Activated B cell treated with CpG ODN at 0.5 μM for 24 hours (primary cell): ENCODE measurements at regions not wholly inside any gene's neighbourhood (a gene's known extent, or its start where the extent isn't known, plus 50 kb on each side); places are given as distances from the start of the nearest gene placed in this dataset.

ENCODE experiments used
- ATAC-seq: fragments of 200-7000 bp; cut with Tn5 transposase; one replicate; pipeline ENCODE4 v1.10.0; 2021; ENCODE audit warnings: low read depth, mild to moderate bottlenecking, moderate library complexity
- CTCF ChIA-PET: fragments of 350-600 bp; sonication (Branson Sonifier 250); formaldehyde crosslinking; loops from one replicate; lab custom pipeline; 2021; ENCODE audit warnings: antibody characterized with exemption; lab: Charles Lee
- POLR2A ChIA-PET: fragments of 350-600 bp; sonication (Branson Sonifier 250); formaldehyde crosslinking; loops from one replicate; lab custom pipeline; 2021; ENCODE audit warnings: antibody characterized with exemption; lab: Charles Lee
- DNase-seq: peaks from one replicate; pipeline ENCODE4 v3.0.0; 2022
- H3K27ac Mint-ChIP-seq: one replicate; pipeline ENCODE4 v1.8.0; 2020; ENCODE audit warnings: mixed read lengths
- H3K27me3 Mint-ChIP-seq: one replicate; pipeline ENCODE4 v1.8.0; 2021; ENCODE audit warnings: mixed read lengths
- H3K36me3 Mint-ChIP-seq: one replicate; pipeline ENCODE4 v1.8.0; 2021; ENCODE audit warnings: low read depth, mixed read lengths
- H3K4me1 Mint-ChIP-seq: one replicate; pipeline ENCODE4 v1.8.0; 2021; ENCODE audit warnings: mixed read lengths
- H3K4me3 Mint-ChIP-seq: one replicate; pipeline ENCODE4 v1.8.0; 2020; ENCODE audit warnings: mild to moderate bottlenecking, mixed read lengths
- H3K9me3 Mint-ChIP-seq: one replicate; pipeline ENCODE4 v1.8.0; 2020; ENCODE audit warnings: mixed read lengths
- intact Hi-C: fragments of 100-400 bp; cut with micrococcal nuclease; formaldehyde crosslinking; loops from one replicate; pipeline ENCODE4 v1.15.1; 2024
- TF ChIP-seq, protein P1 (sequence below): fragments of 200-600 bp; IDR thresholded peaks from one replicate; pipeline ENCODE4 v1.8.0; 2022; ENCODE audit warnings: antibody characterized with exemption, mild to moderate bottlenecking

- no peak overlapping the region for H3K27ac Mint-ChIP-seq
- TF ChIP-seq, protein P1, sequence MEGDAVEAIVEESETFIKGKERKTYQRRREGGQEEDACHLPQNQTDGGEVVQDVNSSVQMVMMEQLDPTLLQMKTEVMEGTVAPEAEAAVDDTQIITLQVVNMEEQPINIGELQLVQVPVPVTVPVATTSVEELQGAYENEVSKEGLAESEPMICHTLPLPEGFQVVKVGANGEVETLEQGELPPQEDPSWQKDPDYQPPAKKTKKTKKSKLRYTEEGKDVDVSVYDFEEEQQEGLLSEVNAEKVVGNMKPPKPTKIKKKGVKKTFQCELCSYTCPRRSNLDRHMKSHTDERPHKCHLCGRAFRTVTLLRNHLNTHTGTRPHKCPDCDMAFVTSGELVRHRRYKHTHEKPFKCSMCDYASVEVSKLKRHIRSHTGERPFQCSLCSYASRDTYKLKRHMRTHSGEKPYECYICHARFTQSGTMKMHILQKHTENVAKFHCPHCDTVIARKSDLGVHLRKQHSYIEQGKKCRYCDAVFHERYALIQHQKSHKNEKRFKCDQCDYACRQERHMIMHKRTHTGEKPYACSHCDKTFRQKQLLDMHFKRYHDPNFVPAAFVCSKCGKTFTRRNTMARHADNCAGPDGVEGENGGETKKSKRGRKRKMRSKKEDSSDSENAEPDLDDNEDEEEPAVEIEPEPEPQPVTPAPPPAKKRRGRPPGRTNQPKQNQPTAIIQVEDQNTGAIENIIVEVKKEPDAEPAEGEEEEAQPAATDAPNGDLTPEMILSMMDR: no peak
- peaks cover 2% of the 10 kb centered on the region for H3K9me3 Mint-ChIP-seq
- H3K4me3 Mint-ChIP-seq: no peak overlapping the region
- ChIA-PET POLR2A (no interaction called here), CTCF (no interaction called here)
- H3K36me3 Mint-ChIP-seq: no peaks in the 10 kb centered on the region
- ATAC-seq (no peak), DNase-seq (no peak)
- intact Hi-C loops: no loop called here
- H3K27me3 Mint-ChIP-seq: no peaks in the 10 kb centered on the region
- H3K4me1 Mint-ChIP-seq: no peaks in the 10 kb centered on the region
These were observed 443.8 kb upstream of the MANEA start for GRCh38 chr6:95133578-95133977.

DNA sequence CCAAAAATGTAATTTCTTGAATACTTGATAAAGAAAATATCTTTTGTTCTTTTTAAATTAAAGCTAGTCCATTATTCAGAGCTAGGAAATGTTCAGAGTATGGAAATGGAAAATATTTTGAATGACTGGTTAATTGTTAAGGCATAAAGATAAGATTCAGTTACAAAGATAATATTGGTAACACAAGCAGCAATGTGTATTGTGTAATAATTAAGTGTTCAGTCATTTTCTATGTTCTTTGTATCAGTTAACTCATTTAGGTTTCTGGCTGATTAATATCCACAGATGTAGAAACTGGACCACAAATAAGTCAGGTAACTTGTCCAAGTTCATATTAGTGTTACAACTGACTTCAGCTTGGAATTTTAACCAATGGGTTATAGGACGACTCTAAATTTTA, 442.2 kb upstream of the MANEA start:
- ChIA-PET CTCF (no interaction called here), POLR2A (no interaction called here)
- Mint-ChIP-seq H3K4me1 (no peaks in the 10 kb centered on the region), H3K36me3 (no peaks in the 10 kb centered on the region), H3K9me3 (peaks cover 2% of the 10 kb centered on the region), H3K27me3 (no peaks in the 10 kb centered on the region), H3K4me3 (no peak overlapping the region), H3K27ac (no peak overlapping the region)
- DNase-seq: no peak
- intact Hi-C loops: no loop called here
- ATAC-seq: no peak
- TF ChIP-seq, protein P1: no peak

DNA sequence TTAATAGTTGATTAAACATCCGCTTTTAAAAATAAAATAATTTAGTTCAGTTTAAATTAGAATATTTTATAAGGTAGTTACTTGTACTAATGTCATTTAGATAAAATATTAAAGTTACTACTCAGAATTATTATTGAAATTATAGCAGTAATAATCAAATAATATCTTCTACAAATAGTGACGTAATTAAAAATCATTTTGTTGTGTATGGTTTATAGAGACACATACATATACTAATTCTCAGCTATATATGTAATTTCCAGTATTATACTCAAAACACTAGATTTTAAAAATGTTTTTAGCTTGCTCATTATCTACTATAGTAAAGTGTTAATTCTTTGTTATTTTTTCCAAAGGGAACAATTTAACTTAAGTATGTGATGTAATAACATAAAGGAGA, 435.2 kb upstream of the MANEA start:
- H3K4me1 Mint-ChIP-seq: no peaks in the 10 kb centered on the region
- TF ChIP-seq, protein P1: no peak

DNA sequence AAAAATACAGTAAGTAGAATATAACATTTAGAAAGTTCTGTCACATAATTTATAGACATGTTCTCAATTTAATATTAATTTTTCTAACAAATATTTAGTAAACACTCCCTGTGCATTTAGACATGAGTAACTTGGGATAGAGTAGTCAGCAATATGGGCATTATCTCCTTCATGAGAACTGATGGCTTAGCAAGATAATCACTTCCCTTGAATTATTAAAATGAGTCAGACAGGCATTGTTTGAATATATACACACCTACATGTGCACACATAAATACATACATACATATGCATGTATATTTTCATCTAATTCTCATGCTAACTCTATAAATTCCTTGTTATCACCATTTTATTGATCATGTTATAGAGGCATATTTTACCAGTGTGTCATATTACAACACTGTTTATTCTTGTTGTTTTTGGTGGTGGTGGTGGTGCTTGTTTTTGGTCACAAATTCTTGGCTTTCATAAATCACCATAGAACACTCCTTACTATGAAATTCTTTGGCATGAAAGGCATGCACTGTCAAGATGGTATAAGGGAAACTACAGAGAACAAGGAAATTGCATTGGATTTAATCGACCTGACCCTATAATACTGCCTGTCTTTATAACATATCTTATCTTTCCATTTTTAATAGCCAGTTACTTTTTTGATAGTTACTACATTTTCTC, 434.5 kb upstream of the MANEA start:
- ChIA-PET POLR2A (no interaction called here), CTCF (no interaction called here)
- H3K36me3 Mint-ChIP-seq: no peaks in the 10 kb centered on the region
- no peaks in the 10 kb centered on the region for H3K27me3 Mint-ChIP-seq
- H3K27ac Mint-ChIP-seq: no peak overlapping the region
- ATAC-seq: no peak
- TF ChIP-seq, protein P1: no peak
- intact Hi-C loops: no loop called here
- H3K4me1 Mint-ChIP-seq: no peaks in the 10 kb centered on the region
- no peaks in the 10 kb centered on the region for H3K9me3 Mint-ChIP-seq
- no peak overlapping the region for H3K4me3 Mint-ChIP-seq
- DNase-seq: no peak

More for the DNA sequence above, 435.2 kb upstream of the MANEA start:
- ATAC-seq: no peak
- Mint-ChIP-seq H3K9me3 (no peaks in the 10 kb centered on the region), H3K27ac (no peak overlapping the region), H3K36me3 (no peaks in the 10 kb centered on the region), H3K27me3 (no peaks in the 10 kb centered on the region), H3K4me3 (no peak overlapping the region)
- CTCF ChIA-PET: no interaction called here
- POLR2A ChIA-PET: no interaction called here
- DNase-seq: no peak
- intact Hi-C loops: no loop called here

DNA sequence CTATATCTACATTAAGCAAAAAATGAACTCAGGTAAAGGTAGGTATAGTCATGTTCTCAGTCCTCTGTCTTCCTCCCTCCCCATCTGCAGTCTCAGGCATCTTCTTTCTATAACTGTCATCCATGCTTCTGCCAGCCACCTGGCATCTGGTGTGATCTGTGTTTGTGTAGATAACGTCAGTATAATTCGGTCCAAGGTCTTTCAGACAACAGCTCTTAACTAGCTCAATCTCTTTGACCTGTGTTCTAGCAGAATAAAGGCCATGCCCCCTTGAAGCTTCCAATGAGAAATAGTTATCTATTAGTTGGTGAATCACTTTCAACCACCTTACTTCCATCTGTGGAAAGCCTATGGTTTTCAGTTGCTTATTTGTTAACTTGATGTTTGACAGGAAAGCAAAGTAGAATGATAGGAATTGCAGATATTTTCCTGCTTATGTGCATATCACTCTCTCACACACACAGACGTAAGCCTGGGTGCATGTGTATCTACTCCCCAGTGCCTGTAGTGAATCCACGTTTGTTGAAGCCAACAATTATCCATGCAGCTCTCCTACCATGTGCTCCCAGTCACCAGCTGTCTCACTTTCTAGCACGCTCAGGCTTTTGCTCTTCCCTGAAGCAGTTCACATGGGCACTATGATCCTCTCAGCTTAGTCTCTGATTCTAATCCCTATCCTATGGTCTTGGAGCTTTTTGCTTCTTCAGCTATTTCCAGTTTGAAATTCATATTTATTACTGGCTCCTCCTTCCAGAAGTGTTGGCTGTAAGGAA, 433.7 kb upstream of the MANEA start:
- POLR2A ChIA-PET: no interaction called here

More for the DNA sequence above, 433.7 kb upstream of the MANEA start:
- Mint-ChIP-seq H3K27me3 (no peaks in the 10 kb centered on the region), H3K4me1 (no peaks in the 10 kb centered on the region), H3K27ac (no peak overlapping the region), H3K36me3 (no peaks in the 10 kb centered on the region), H3K4me3 (no peak overlapping the region), H3K9me3 (no peaks in the 10 kb centered on the region)
- ATAC-seq: no peak
- intact Hi-C loops: no loop called here
- CTCF ChIA-PET: no interaction called here
- TF ChIP-seq, protein P1: no peak
- DNase-seq: no peak
